RCC 7860 (cell line): ENCODE measurements at regions not wholly inside any gene's neighbourhood (a gene's known extent, or its start where the extent isn't known, plus 50 kb on each side); places are given as distances from the start of the nearest gene placed in this dataset.

Source experiments
- DNase-seq: peaks from one replicate; pipeline ENCODE4 v3.0.0-alpha.2; 2015; ENCODE audit warnings: low spot score
- FAIRE-seq: peaks from 2 replicates; lab custom pipeline; 2012; peaks lifted over from hg19 to GRCh38; lab: Jason Lieb, UNC

DNA sequence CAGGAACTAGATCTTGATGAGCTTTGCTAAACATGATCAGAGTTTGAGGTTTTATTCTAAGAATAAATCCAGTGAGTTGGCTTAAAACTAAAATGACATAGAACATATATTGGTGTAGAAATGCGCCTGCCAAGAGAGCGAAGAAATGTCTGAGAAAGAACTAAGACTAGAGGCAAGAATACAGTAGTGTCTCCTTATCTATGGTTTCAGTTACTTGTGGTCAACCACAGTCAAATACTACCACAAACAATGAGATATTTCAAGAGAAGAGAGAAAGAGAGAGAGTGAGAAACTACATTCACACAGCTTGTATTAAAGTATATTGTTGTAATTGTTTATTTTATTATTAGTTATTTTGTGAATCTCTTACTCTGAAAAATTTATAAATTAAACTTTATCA is 254.4 kb upstream of the CDH10 start:
- FAIRE-seq: no peak
- no peak for DNase-seq

DNA sequence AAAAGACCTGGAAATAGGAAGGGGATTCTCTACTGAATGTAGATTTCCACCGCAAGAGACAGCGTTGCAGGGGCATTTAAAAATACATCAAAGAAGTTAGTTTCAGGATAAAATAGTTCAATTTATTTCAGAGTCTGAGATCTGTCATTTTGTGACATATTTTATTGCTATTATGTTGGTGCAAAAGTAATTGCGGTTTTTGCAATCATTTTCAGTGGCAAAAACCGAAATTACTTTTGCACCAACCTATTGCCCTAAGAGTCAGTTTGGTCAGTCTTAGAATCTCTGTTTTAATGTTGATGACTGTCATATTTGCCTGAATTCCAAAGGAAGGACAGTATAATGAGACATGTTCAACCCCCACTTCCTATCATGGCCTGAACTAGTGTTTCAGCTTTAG is 219.5 kb upstream of the CDH10 start:
- FAIRE-seq (no peak), DNase-seq (no peak)

DNA sequence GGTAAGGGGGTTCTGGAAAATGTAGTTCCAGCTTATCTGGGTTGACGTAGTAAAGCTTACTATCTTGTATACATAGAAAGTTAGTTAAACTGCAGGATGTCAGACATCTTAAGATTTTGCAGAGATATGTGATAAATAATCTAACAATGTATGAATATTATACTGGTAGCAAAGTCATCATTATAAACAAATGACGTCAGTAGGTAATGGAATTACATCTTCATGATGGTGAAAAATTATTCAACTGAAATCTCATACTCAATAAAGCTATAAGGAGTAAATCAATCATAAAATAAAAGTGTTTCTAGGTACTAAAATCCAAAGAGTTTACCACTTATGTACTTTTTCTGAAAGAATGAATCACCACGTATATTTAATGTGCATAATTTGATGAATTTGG is 217.3 kb upstream of the CDH10 start:
- FAIRE-seq (no peak), DNase-seq (no peak)

DNA sequence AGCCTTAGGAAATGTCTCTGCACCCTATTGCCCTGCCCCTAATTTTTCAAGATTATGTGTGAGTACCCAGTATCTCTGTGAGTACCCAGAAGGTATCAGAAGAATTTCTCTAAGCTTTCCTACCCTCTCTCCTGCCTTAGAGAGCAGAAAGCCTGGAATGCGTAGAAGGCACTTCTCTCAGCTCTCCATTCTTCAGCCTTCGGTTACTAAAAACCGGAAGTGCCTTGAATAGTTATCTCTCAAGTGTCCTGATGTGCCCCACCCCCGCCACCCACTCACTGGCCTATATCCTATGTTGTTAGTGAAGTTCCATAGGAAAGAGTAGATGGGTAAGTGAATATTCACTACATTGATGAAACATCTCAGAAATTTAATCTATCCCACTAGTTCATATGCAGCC is 210.7 kb upstream of the CDH10 start:
- DNase-seq: no peak
- no peak for FAIRE-seq

DNA sequence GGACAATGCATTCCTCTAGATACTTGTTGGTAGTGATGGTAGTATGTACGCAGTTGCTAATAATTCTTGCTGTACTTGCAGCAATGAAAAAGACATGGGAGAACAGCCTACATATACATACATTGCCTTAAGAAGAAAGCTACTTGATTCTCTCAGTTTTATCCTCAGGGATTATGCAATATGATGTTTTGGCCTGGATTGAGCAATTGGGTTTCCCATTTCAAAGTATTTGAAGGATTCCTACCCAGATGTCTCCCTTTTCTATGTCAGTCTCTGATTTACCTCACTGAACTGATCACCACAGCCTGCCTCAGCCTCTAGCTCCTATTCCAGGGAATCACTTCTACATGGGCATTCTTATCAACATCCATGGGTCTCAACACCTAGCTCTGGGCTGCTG is 210.1 kb upstream of the CDH10 start:
- no peak for DNase-seq
- FAIRE-seq: no peak

DNA sequence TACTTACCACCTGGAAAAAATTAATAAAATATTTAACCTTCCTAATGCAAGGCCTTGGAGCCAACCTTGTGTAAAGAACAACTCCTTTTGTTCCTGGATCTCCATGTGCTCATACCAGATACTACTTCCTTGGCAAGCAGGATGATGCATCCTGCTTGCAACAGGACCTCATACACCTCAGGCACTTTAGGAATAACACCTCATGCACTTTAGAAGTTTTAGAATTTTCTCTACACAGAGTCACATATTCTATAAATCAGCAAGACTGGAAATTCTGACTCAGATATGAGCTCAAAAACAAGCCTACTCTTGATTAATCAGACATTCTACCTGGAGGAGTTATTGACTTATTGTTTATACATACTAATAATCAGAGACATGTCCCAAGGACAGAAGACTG is 209.6 kb upstream of the CDH10 start:
- DNase-seq (no peak), FAIRE-seq (no peak)

DNA sequence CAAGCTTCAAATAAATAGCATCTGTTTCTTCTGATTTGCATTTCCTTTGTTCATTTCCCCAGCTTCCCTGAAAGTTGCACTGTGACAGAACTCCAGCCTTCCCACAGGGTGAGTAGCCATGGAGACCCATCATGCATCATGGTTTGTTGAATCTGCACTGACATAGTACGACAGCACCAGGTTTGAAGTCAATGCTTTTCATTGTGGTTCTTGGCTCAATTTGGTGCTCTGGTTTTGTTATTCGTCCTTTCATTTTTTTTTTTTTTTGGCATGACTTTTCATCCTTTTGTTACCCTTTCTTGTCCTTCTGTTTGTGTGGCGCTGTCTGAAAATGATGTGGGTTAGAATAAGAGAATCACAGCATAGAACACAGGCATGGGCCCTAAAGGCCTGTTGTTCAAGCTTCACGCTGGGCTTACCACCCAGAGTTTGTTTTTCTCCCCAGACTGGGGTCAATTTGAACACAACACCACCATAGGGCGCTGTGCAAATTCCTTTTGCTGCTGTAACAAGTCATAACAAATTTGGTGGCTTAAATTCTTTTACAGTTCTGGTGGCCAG is 206.2 kb upstream of the CDH10 start:
- DNase-seq (no peak), FAIRE-seq (no peak)

DNA sequence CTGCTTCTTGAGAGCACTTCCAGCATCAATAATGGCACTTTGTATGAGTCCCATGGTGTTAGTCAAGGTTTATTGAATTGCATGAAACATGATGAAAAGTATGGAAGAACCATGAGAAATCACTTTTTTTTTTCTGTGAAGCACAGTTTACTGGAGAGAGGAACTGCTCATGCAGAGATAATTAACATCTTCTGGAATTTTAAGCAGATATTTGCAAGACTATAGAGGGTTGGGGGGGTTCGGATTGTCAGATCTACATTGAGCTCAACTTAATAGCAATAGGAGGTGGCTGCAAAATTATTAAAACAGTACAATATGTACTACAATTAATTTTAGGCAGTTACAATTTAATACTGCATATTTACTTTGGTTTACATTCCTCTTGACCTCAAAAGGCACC is 204.4 kb upstream of the CDH10 start:
- no peak for FAIRE-seq
- DNase-seq: no peak

DNA sequence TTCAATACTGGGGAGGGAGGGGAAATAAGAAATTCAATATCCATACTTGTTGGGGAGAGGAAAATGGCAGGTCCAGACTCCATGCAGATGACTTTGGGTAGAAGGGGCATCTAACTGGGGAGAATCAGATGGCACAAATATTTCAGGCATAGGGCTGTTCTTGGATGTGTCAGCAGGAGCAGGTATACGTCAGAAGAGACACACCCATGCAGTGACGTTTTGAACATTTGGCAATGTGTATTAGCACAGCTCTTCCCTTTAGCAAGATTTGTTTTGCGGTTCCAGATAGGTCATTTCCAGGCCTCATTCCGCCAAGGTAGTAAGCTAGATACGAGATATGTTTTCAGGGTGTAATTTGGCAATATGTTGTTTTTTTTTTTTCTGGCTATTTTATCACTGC is 187.2 kb upstream of the CDH10 start:
- FAIRE-seq: no peak
- no peak for DNase-seq

GRCh38 chr5:24823625-24824024 is 178.8 kb upstream of the CDH10 start:
- FAIRE-seq: no peak
- DNase-seq: no peak

- DNase-seq: no peak
- no peak for FAIRE-seq
Observed at GRCh38 chr5:24819841-24820240, 175.1 kb upstream of the CDH10 start.

DNA sequence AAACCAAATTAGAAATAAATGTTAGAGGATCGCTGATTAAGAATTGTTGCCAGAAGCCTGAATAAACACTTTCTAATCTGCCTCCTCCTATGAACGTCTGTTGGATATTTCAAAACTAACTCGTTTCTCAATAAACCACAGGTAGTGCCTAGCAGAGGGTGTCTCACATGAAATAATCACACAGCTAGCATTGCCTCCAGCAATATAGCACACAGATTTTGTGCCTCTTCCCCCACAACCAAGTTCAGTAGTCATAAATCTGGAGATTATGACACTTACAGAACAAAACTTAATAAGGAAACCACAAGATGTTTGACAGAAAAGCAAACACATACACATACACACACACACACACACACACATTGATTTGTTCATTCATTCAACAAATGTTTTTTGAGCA is 173.2 kb upstream of the CDH10 start:
- DNase-seq (no peak), FAIRE-seq (no peak)

DNA sequence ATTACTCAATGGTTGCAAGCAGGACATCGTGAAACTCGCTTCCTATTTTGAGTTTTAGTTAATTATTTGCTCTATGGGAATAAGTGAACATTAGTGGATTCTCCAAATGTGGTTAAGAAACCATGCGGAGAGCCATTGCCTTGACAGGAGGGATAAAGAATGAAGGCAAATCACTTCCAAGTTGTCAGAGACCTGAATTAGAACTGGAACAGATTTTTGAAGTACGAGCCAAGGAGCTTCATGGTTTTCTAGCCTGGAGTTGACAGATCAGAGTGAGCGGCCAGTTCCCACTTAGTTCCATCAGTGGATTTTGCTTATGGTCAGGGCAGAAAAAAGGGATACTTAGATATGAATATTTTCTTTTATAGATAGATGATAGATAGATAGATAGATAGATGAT is 171.4 kb upstream of the CDH10 start:
- DNase-seq (no peak), FAIRE-seq (no peak)

DNA sequence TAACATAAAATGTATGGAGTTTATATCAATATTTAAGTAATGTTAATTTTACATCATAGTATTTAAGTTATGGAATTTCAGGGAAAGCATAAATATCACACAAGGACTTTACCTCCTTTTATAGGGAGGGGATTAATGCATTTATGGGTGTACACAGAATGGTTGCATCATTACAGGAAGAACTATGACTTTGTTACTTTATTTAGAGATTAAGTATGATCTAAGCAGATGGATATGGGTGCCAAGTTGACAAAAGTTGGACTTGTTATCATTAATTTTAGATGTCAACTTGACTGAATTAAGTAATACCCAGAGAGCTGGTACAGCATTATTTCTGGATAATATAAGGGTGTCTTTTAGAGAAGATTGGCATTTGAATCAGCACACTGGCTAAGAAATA is 160.5 kb upstream of the CDH10 start:
- DNase-seq: no peak
- no peak for FAIRE-seq

GRCh38 chr5:24804221-24804681 is 159.5 kb upstream of the CDH10 start:
- FAIRE-seq (no peak), DNase-seq (no peak)

- FAIRE-seq: no peak
Observed at GRCh38 chr5:24791326-24791725, 146.5 kb upstream of the CDH10 start.

GRCh38 chr5:24789611-24790351 is 145.0 kb upstream of the CDH10 start:
- no peak for DNase-seq
- no peak for FAIRE-seq

More at GRCh38 chr5:24791326-24791725, 146.5 kb upstream of the CDH10 start:
- DNase-seq: no peak

DNA sequence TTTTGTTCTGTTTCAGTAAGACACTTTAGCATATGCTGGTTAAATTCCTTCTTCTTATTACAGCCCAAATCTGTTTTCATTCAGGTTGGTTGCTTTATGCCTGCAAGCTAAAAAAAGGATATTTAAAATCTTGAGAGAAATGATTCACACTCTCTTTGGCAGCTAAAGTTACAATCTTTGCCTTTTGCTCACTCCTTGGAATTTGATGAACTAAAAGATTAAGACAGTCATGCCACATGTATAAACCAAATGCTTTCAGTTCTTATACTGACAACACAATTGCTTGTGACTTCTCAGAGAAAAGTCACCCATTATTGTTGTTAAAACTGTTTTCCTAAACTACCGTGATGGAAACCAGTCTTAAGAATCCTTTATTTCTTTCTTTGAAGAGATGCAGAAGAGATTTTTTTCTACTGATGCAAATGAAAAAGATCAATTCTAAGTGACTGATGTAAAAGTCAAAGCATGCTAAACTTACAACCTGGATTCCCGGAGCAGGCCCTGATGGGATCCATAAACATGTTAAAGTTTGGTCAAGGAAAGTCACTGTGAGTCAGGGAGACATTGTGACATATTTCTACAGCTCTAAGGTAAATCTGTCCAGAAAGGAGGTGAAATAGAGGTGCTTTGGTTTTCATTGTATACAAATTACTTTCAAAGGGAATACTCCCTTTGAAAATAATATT is 144.2 kb upstream of the CDH10 start:
- no peak for DNase-seq
- FAIRE-seq: no peak

DNA sequence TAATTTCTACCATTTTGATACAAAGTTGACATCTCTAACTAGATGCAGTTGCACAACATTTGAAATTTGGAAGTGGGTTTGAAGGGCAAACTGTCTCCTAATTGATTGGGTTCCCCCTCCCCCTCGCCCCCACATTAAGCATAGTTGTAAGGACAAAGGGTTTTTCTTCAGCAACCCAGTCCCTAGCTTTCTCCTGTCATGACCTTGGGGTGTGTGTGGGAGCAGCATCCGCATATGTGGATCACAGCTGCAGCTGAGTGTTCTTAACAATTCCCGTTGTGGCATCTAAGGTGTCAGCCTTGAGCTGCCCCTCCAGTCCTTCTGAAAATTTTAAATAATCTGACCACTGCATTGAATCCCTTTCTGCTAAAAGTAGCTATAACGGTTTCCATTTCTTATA is 141.3 kb upstream of the CDH10 start:
- FAIRE-seq (no peak), DNase-seq (no peak)

GRCh38 chr5:24783596-24783995 is 138.8 kb upstream of the CDH10 start:
- DNase-seq: no peak
- no peak for FAIRE-seq

- FAIRE-seq (no peak), DNase-seq (no peak)
Observed at GRCh38 chr5:24777392-24777791, 132.6 kb upstream of the CDH10 start.

DNA sequence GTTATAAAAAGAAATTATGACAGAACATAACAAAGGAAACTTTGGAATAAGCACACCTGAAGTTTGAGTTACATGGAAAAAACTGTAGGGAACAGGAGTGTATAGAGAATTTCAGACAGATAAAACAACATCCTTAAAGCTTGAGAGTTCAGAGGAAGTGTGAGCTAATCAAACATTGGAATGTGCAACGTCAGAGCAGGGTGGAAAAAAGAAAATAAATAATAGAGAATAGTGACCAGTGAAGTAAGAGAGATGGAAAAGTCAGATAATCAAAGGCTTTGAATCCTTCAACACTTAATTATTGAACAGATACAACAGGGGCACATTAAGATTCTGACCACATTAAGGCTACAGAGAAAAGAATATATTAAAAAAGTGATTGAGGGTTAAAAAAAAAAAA is 128.5 kb upstream of the CDH10 start:
- DNase-seq (no peak), FAIRE-seq (no peak)
